ENCODE measurements at regions not wholly inside any gene's neighbourhood (a gene's known extent, or its start where the extent isn't known, plus 50 kb on each side); places are given as distances from the start of the nearest gene placed in this dataset.

GRCh38 chr2:234593636-234594035 lies 96.8 kb upstream of the ARL4C start:
- Histone ChIP-seq H3F3A (ENCODE audit: low read depth) (no peaks in the 10 kb centered on the region), H3K4me3 (ENCODE audit: low read length, poor library complexity, severe bottlenecking) (no peak overlapping the region), H3K79me2 (ENCODE audit: insufficient read depth, low read length) (no peaks in the 10 kb centered on the region), H3K9ac (ENCODE audit: low read depth, low read length, poor library complexity, severe bottlenecking) (no peak overlapping the region), H3K9me3 (ENCODE audit: insufficient read depth, low read depth, low read length) (no peaks in the 10 kb centered on the region), H3K27me3 (ENCODE audit: insufficient read depth, low read length, poor library complexity, severe bottlenecking) (no peaks in the 10 kb centered on the region), H3K9me2 (replicated peaks; ENCODE audit: low read depth, low read length) (no peaks in the 10 kb centered on the region), H4K20me1 (ENCODE audit: insufficient read depth, low read length, poor library complexity, severe bottlenecking) (no peaks in the 10 kb centered on the region), H2AFZ (ENCODE audit: low read length) (no peak overlapping the region), H3K4me2 (ENCODE audit: low read depth, low read length, poor library complexity, severe bottlenecking) (no peak overlapping the region), H3K4me1 (ENCODE audit: insufficient read depth, low read length, poor library complexity, severe bottlenecking) (no peaks in the 10 kb centered on the region), H3K36me3 (ENCODE audit: insufficient read depth, low read length) (no peaks in the 10 kb centered on the region)
- TF ChIP-seq EZH2phosphoT487 (IDR thresholded peaks at IDR 0.05; ENCODE audit: borderline replicate concordance), result no peak
- TF ChIP-seq CTCF (conservative IDR thresholded peaks at IDR 0.05; ENCODE audit: low read length), result no peak

DNA sequence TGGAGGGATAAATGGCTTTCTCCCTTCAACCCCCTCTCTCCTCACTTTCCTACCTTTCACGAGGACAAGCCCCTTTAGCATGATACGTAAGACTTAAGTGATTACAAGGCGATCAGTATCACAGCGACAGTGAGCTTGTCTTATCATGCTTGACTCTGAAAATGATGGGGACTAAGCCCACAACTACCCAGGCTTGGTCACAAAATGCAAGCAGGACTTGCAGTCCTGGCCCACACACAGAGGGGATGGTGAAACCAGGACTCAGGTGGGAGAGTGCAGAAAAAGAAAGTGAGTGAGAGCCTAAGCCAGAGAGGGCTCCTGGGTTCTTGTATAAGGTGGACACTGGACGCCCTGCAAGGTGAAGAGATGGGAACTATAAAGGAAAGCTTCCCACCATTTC lies 95.7 kb upstream of the ARL4C start:
- H3K9ac ChIP-seq (ENCODE audit: low read depth, low read length, poor library complexity, severe bottlenecking), result no peak overlapping the region
- TF ChIP-seq CTCF (conservative IDR thresholded peaks at IDR 0.05; ENCODE audit: low read length), result no peak
- no peak for TF ChIP-seq EZH2phosphoT487 (IDR thresholded peaks at IDR 0.05; ENCODE audit: borderline replicate concordance)
- no peaks in the 10 kb centered on the region for H3F3A ChIP-seq (ENCODE audit: low read depth)
- H2AFZ ChIP-seq (ENCODE audit: low read length), result no peak overlapping the region
- H3K9me2 ChIP-seq (replicated peaks; ENCODE audit: low read depth, low read length), result no peaks in the 10 kb centered on the region
- H3K4me1 ChIP-seq (ENCODE audit: insufficient read depth, low read length, poor library complexity, severe bottlenecking), result no peaks in the 10 kb centered on the region
- no peaks in the 10 kb centered on the region for H4K20me1 ChIP-seq (ENCODE audit: insufficient read depth, low read length, poor library complexity, severe bottlenecking)
- H3K4me2 ChIP-seq (ENCODE audit: low read depth, low read length, poor library complexity, severe bottlenecking), result no peak overlapping the region
- H3K79me2 ChIP-seq (ENCODE audit: insufficient read depth, low read length), result no peaks in the 10 kb centered on the region
- no peaks in the 10 kb centered on the region for H3K27me3 ChIP-seq (ENCODE audit: insufficient read depth, low read length, poor library complexity, severe bottlenecking)
- no peak overlapping the region for H3K4me3 ChIP-seq (ENCODE audit: low read length, poor library complexity, severe bottlenecking)
- no peaks in the 10 kb centered on the region for H3K9me3 ChIP-seq (ENCODE audit: insufficient read depth, low read depth, low read length)
- no peaks in the 10 kb centered on the region for H3K36me3 ChIP-seq (ENCODE audit: insufficient read depth, low read length)

- TF ChIP-seq EZH2phosphoT487 (IDR thresholded peaks at IDR 0.05; ENCODE audit: borderline replicate concordance), result no peak
- TF ChIP-seq CTCF (conservative IDR thresholded peaks at IDR 0.05; ENCODE audit: low read length), result no peak
Measured at GRCh38 chr2:234590076-234590475, 93.2 kb upstream of the ARL4C start.

More at GRCh38 chr2:234590076-234590475, 93.2 kb upstream of the ARL4C start:
- Histone ChIP-seq H3F3A (ENCODE audit: low read depth) (no peaks in the 10 kb centered on the region), H3K27me3 (ENCODE audit: insufficient read depth, low read length, poor library complexity, severe bottlenecking) (no peaks in the 10 kb centered on the region), H3K4me1 (ENCODE audit: insufficient read depth, low read length, poor library complexity, severe bottlenecking) (no peaks in the 10 kb centered on the region), H4K20me1 (ENCODE audit: insufficient read depth, low read length, poor library complexity, severe bottlenecking) (no peaks in the 10 kb centered on the region), H3K9me2 (replicated peaks; ENCODE audit: low read depth, low read length) (no peaks in the 10 kb centered on the region), H3K4me3 (ENCODE audit: low read length, poor library complexity, severe bottlenecking) (no peak overlapping the region), H2AFZ (ENCODE audit: low read length) (no peak overlapping the region), H3K9ac (ENCODE audit: low read depth, low read length, poor library complexity, severe bottlenecking) (no peak overlapping the region), H3K36me3 (ENCODE audit: insufficient read depth, low read length) (no peaks in the 10 kb centered on the region), H3K9me3 (ENCODE audit: insufficient read depth, low read depth, low read length) (no peaks in the 10 kb centered on the region), H3K79me2 (ENCODE audit: insufficient read depth, low read length) (no peaks in the 10 kb centered on the region), H3K4me2 (ENCODE audit: low read depth, low read length, poor library complexity, severe bottlenecking) (no peak overlapping the region)

Data from Loucy (cell line).